ENCODE measurements at regions not wholly inside any gene's neighbourhood (a gene's known extent, or its start where the extent isn't known, plus 50 kb on each side); places are given as distances from the start of the nearest gene placed in this dataset.

- Histone ChIP-seq H3K4me2 (replicated peaks; ENCODE audit: low read depth, low read length, poor library complexity, severe bottlenecking) (no peak overlapping the region), H3K36me3 (replicated peaks in 1 of 2; ENCODE audit: control extremely low read depth in 1 of 2, control insufficient read depth in 1 of 2, extremely low read depth in 1 of 2, insufficient read depth in 2 of 2, low read length in 1 of 2) (peaks cover 0 to 11% of the 10 kb centered on the region in 2 experiments), H3K9me3 (ENCODE audit: control extremely low read depth in 1 of 3, control insufficient read depth in 2 of 3, insufficient read depth in 1 of 3, low read length in 2 of 3) (no peaks in the 10 kb centered on the region), H3K27ac (ENCODE audit: low read length in 2 of 2) (no peak overlapping the region), H3K4me1 (ENCODE audit: control insufficient read depth in 2 of 2, insufficient read depth in 2 of 2, low read length in 2 of 2) (no peaks in the 10 kb centered on the region), H2AFZ (ENCODE audit: insufficient read depth, low read depth, low read length, poor library complexity, severe bottlenecking) (no peak overlapping the region), H3K27me3 (replicated peaks in 1 of 4; ENCODE audit: control extremely low read depth in 1 of 4, control insufficient read depth in 3 of 4, insufficient read depth in 4 of 4, low read length in 3 of 4) (no peaks in the 10 kb centered on the region), H4K20me1 (ENCODE audit: control insufficient read depth, insufficient read depth, low read length, poor library complexity, severe bottlenecking) (no peaks in the 10 kb centered on the region), H3K79me2 (ENCODE audit: control insufficient read depth, insufficient read depth, low read length) (peaks cover 4% of the 10 kb centered on the region), H3K4me3 (ENCODE audit: control extremely low read depth in 1 of 5, extremely low read depth in 1 of 5, insufficient read depth in 1 of 5, low read depth in 2 of 5, low read length in 4 of 5) (no peak overlapping the region), H3K9ac (ENCODE audit: low read length) (no peak overlapping the region)
- Mint-ChIP-seq H3K9me3 (ENCODE audit: insufficient read depth) (no peaks in the 10 kb centered on the region), H3K27me3 (no peaks in the 10 kb centered on the region), H3K27ac (no peak overlapping the region), H3K4me1 (no peaks in the 10 kb centered on the region), H3K4me3 (no peak overlapping the region)
- ATAC-seq (ENCODE audit: low read depth) (no peak), DNase-seq (no peak)
- TF ChIP-seq EZH2 (IDR thresholded peaks at IDR 0.05; ENCODE audit: borderline replicate concordance, insufficient read depth, low read depth, low read length, poor library complexity, severe bottlenecking) (no peak), CTCF (IDR thresholded peaks at IDR 0.05) (no peak)
- intact Hi-C loops (cut with micrococcal nuclease) = no loop called here
- CTCF ChIA-PET = interaction anchor here (0.6 kb wide), 1 partner anchor 614 kb away, joined by 4 read pairs; no protein-coding TSS in a partner anchor
- POLR2A ChIA-PET = no interaction called here
- 94% methylated on average over 3 of the region's 4 CpGs for WGBS (ENCODE audit: insufficient coverage)
Observed at GRCh38 chr22:25374869-25375268, 155.4 kb downstream of the CRYBB2 start.

- Histone ChIP-seq H4K20me1 (ENCODE audit: control insufficient read depth, insufficient read depth, low read length, poor library complexity, severe bottlenecking) (no peaks in the 10 kb centered on the region), H2AFZ (ENCODE audit: insufficient read depth, low read depth, low read length, poor library complexity, severe bottlenecking) (no peak overlapping the region), H3K4me1 (ENCODE audit: control insufficient read depth in 2 of 2, insufficient read depth in 2 of 2, low read length in 2 of 2) (no peaks in the 10 kb centered on the region), H3K4me3 (ENCODE audit: control extremely low read depth in 1 of 5, extremely low read depth in 1 of 5, insufficient read depth in 1 of 5, low read depth in 2 of 5, low read length in 4 of 5) (no peak overlapping the region), H3K9ac (ENCODE audit: low read length) (no peak overlapping the region), H3K4me2 (replicated peaks; ENCODE audit: low read depth, low read length, poor library complexity, severe bottlenecking) (no peak overlapping the region), H3K36me3 (replicated peaks in 1 of 2; ENCODE audit: control extremely low read depth in 1 of 2, control insufficient read depth in 1 of 2, extremely low read depth in 1 of 2, insufficient read depth in 2 of 2, low read length in 1 of 2) (peaks cover 0 to 15% of the 10 kb centered on the region in 2 experiments), H3K9me3 (ENCODE audit: control extremely low read depth in 1 of 3, control insufficient read depth in 2 of 3, insufficient read depth in 1 of 3, low read length in 2 of 3) (no peaks in the 10 kb centered on the region), H3K79me2 (ENCODE audit: control insufficient read depth, insufficient read depth, low read length) (peaks cover 4% of the 10 kb centered on the region), H3K27me3 (replicated peaks in 1 of 4; ENCODE audit: control extremely low read depth in 1 of 4, control insufficient read depth in 3 of 4, insufficient read depth in 4 of 4, low read length in 3 of 4) (no peaks in the 10 kb centered on the region), H3K27ac (ENCODE audit: low read length in 2 of 2) (no peak overlapping the region)
- intact Hi-C loops (cut with micrococcal nuclease) = no loop called here
- no peak overlapping the region for H3K27ac Mint-ChIP-seq
- DNase-seq = no peak
- TF ChIP-seq EZH2 (IDR thresholded peaks at IDR 0.05; ENCODE audit: borderline replicate concordance, insufficient read depth, low read depth, low read length, poor library complexity, severe bottlenecking) = no peak
- TF ChIP-seq CTCF (IDR thresholded peaks at IDR 0.05) = no peak
- no peak for ATAC-seq (ENCODE audit: low read depth)
- 100% methylated on average over 8 of the region's 11 CpGs for WGBS (ENCODE audit: insufficient coverage)
- H3K4me3 Mint-ChIP-seq = no peak overlapping the region
- POLR2A ChIA-PET = no interaction called here
- CTCF ChIA-PET = interaction anchor here (0.6 kb wide), 1 partner anchor 615 kb away, joined by 4 read pairs; no protein-coding TSS in a partner anchor
- no peaks in the 10 kb centered on the region for H3K4me1 Mint-ChIP-seq
- H3K9me3 Mint-ChIP-seq (ENCODE audit: insufficient read depth) = no peaks in the 10 kb centered on the region
- H3K27me3 Mint-ChIP-seq = no peaks in the 10 kb centered on the region
Observed at GRCh38 chr22:25375683-25376082, 156.2 kb downstream of the CRYBB2 start.

Measured in B cell (primary cell).